OCI-LY7 (cell line): ENCODE measurements at regions not wholly inside any gene's neighbourhood (a gene's known extent, or its start where the extent isn't known, plus 50 kb on each side); places are given as distances from the start of the nearest gene placed in this dataset.

Experiments
- BruUV-seq: library from RNA; stranded (reverse); fragments of 400-500 nt; replicated peaks from 2 replicates; lab custom pipeline; 2021; lab: Mats Ljungman, UMichigan
- CTCF ChIA-PET: fragments of 300-600 bp; sonication (Branson Sonifier 250); formaldehyde crosslinking; loops from one replicate; lab custom pipeline; 2022; ENCODE audit warnings: antibody characterized with exemption; ENCODE audit not compliant: unreplicated experiment; lab: Charles Lee
- POLR2A ChIA-PET: fragments of 300-600 bp; sonication (Branson Sonifier 250); formaldehyde crosslinking; loops from one replicate; lab custom pipeline; 2022; ENCODE audit warnings: antibody characterized with exemption; lab: Charles Lee
- DNase-seq: peaks from one replicate; pipeline ENCODE4 v3.0.0-alpha.2; 2015; ENCODE audit warnings: low spot score
- H2AFZ ChIP-seq: fragments of 200-600 bp; sonication (generic), shearing (Covaris generic); 2 replicates; pipeline ENCODE4 v1.6.1; 2014; ENCODE audit warnings: mild to moderate bottlenecking, antibody characterized with exemption, low read length, moderate library complexity
- H3K27ac ChIP-seq: fragments of 200-600 bp; sonication (generic); 2 replicates; pipeline ENCODE4 v1.5.1; 2014; ENCODE audit warnings: mixed run types, low read depth, mild to moderate bottlenecking, moderate library complexity, low read length, inconsistent platforms; ENCODE audit not compliant: poor library complexity, severe bottlenecking
- H3K36me3 ChIP-seq: fragments of 200-600 bp; sonication (generic); 2 replicates; pipeline ENCODE4 v1.6.1; 2014; ENCODE audit warnings: mild to moderate bottlenecking, antibody characterized with exemption, low read length, moderate library complexity, mixed read lengths; ENCODE audit not compliant: insufficient read depth
- H3K4me1 ChIP-seq: fragments of 200-600 bp; sonication (generic); 2 replicates; pipeline ENCODE4 v1.5.1; 2014; ENCODE audit warnings: mild to moderate bottlenecking, low read length; ENCODE audit not compliant: insufficient read depth, poor library complexity, severe bottlenecking
- H3K4me2 ChIP-seq: fragments of 200-600 bp; sonication (generic); 2 replicates; pipeline ENCODE4 v1.6.1; 2014; ENCODE audit warnings: mild to moderate bottlenecking, low read length
- H3K4me3 ChIP-seq: fragments of 200-600 bp; sonication (generic); 2 replicates; pipeline ENCODE4 v1.5.1; 2014; ENCODE audit warnings: mild to moderate bottlenecking, low read depth, low read length; ENCODE audit not compliant: poor library complexity, severe bottlenecking
- H3K79me2 ChIP-seq: fragments of 200-600 bp; sonication (generic); 2 replicates; pipeline ENCODE4 v1.6.1; 2016; ENCODE audit warnings: low read depth, mild to moderate bottlenecking, low read length, moderate library complexity, mixed read lengths; ENCODE audit not compliant: insufficient read depth
- H3K9me2 ChIP-seq: fragments of 200-600 bp; sonication (generic); 2 replicates; pipeline ENCODE4 v1.6.1; 2016; ENCODE audit warnings: mild to moderate bottlenecking, low read length, mixed read lengths; ENCODE audit not compliant: insufficient read depth
- H3K9me3 ChIP-seq: fragments of 200-600 bp; sonication (generic); 2 replicates; pipeline ENCODE4 v1.6.1; 2014; ENCODE audit warnings: mild to moderate bottlenecking, mixed run types, low read length, mixed read lengths
- H4K20me1 ChIP-seq: fragments of 200-600 bp; sonication (generic); 2 replicates; pipeline ENCODE4 v1.6.1; 2014; ENCODE audit warnings: mild to moderate bottlenecking, antibody characterized with exemption, low read length, moderate library complexity, mixed read lengths; ENCODE audit not compliant: insufficient read depth
- EZH2phosphoT487 ChIP-seq: fragments of 200-600 bp; sonication (generic); IDR thresholded peaks from 2 replicates; pipeline ENCODE4 v1.6.1; 2018; ENCODE audit warnings: low read depth, borderline replicate concordance, mild to moderate bottlenecking, mixed run types, antibody characterized with exemption, low read length, moderate library complexity, mixed read lengths
- intact Hi-C: fragments of 100-400 bp; cut with micrococcal nuclease; formaldehyde crosslinking; loops from one replicate; pipeline ENCODE4 v1.10.0; 2022; ENCODE audit not compliant: unreplicated experiment
- TF ChIP-seq, protein P1 (sequence below): fragments of 200-600 bp; sonication (generic); conservative IDR thresholded peaks from 2 replicates; pipeline ENCODE4 v1.5.1; 2014; ENCODE audit warnings: mild to moderate bottlenecking, antibody characterized with exemption, low read length, moderate library complexity, mixed read lengths

DNA sequence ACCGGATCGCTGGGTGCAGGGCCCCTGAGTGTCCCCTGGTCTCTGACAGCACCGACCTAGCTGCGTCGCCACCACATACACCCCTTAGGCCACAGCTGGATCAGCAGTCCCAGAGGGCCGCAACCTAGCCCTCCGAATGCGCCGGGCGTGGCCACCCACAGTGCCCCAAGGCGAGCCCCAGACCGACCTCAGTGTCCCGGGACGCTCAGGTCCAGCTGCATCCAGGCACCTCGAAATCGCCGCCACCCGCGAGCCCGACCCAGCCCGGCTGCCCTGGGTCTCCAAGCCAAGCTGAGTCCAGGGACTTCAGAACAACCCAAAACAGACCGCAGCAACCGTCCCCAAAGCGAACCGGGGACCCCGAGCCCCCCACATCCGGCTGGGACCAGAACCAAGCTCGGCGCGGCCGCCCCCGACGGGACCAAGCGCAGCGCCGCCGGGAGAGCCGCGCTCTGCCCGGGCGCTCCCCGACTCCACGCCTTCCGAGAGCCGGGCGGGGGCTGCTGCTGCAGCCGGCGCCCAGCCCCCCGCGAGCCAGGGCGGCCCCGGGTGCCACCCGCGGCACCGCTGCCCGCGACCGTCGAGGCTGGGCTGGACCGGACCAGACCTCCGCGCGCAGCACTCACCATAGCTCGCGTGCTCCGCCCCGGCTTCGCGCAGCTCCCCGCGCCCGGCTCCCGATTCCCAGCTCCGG lies 54.6 kb upstream of the ECE1 start:
- peaks cover 36% of the 10 kb centered on the region for H3K4me1 ChIP-seq

DNA sequence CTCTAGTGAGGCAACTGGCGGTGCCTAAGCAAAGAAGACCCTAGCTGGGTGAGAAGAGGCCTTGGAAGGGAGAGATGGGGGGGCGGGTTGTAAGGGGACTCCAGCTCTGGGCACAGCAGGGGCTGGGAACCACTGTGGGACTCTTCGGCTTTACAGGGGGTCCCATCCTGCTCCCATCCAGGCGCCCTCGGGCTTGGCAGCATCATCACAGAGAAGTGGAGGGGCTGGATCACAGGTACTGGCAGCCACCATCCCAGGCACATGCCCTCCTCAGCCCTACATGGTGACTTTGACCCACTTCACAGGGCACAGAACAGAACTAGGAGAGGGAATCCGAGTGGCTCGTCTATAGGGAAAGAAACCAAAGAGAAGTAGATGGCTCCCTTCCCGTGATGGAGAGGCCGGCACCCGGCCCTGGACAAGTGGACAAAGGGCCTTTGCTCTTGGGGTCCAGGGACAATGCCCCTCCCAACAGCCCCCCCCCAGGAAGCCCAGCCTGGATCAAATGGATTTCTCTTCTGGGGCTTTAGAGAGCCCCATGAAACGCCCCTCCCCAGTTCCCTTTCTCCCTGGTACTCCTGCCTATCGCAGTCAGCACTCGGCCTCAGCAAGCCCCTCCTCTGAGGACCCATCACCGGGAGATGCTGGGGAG lies 54.0 kb upstream of the ECE1 start:
- Histone ChIP-seq H3K9me2 (no peaks in the 10 kb centered on the region), H4K20me1 (0 out of 2 replicates have a peak, but pooled peaks cover 5% of the 10 kb centered on the region), H2AFZ (peak overlapping the region; percentile 21; the same call in 1 of the 2 replicates), H3K79me2 (no peaks in the 10 kb centered on the region; the same call in 1 of the 2 replicates), H3K36me3 (no peaks in the 10 kb centered on the region), H3K4me3 (peak overlapping the region; percentile 76), H3K27ac (no peak overlapping the region), H3K4me1 (peaks cover 36% of the 10 kb centered on the region), H3K4me2 (peak overlapping the region; percentile 95), H3K9me3 (no peaks in the 10 kb centered on the region)
- DNase-seq = no peak
- CTCF ChIA-PET = no interaction called here
- BruUV-seq = no TSS peak
- TF ChIP-seq EZH2phosphoT487 = no peak
- TF ChIP-seq, protein P1, sequence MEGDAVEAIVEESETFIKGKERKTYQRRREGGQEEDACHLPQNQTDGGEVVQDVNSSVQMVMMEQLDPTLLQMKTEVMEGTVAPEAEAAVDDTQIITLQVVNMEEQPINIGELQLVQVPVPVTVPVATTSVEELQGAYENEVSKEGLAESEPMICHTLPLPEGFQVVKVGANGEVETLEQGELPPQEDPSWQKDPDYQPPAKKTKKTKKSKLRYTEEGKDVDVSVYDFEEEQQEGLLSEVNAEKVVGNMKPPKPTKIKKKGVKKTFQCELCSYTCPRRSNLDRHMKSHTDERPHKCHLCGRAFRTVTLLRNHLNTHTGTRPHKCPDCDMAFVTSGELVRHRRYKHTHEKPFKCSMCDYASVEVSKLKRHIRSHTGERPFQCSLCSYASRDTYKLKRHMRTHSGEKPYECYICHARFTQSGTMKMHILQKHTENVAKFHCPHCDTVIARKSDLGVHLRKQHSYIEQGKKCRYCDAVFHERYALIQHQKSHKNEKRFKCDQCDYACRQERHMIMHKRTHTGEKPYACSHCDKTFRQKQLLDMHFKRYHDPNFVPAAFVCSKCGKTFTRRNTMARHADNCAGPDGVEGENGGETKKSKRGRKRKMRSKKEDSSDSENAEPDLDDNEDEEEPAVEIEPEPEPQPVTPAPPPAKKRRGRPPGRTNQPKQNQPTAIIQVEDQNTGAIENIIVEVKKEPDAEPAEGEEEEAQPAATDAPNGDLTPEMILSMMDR = no peak
- intact Hi-C loops = no loop called here
- POLR2A ChIA-PET = interaction anchor here (1.1 to 1.7 kb wide), 3 partner anchors 10 to 48 kb away, joined by 3 to 6 read pairs (median 4); no protein-coding TSS in a partner anchor

More for the DNA sequence above, 54.6 kb upstream of the ECE1 start:
- intact Hi-C loops = no loop called here
- no peak for TF ChIP-seq EZH2phosphoT487
- TF ChIP-seq, protein P1 = no peak
- H4K20me1 ChIP-seq = 0 out of 2 replicates have a peak, but pooled peaks cover 5% of the 10 kb centered on the region
- H3K4me2 ChIP-seq = peak overlapping the region; percentile 95
- no peaks in the 10 kb centered on the region for H3K9me3 ChIP-seq
- peak overlapping the region; percentile 76 for H3K4me3 ChIP-seq
- POLR2A ChIA-PET = interaction anchor here (0.6 to 1.7 kb wide), 6 partner anchors 8 to 537 kb away, joined by 3 to 6 read pairs (median 4); no protein-coding TSS in a partner anchor
- no peak overlapping the region for H3K27ac ChIP-seq
- no peak for DNase-seq
- CTCF ChIA-PET = interaction anchor here (0.9 kb wide), 1 partner anchor 75 kb away, joined by 3 read pairs; no protein-coding TSS in a partner anchor
- BruUV-seq = no TSS peak
- H3K79me2 ChIP-seq = no peaks in the 10 kb centered on the region; the same call in 1 of the 2 replicates
- no peaks in the 10 kb centered on the region for H3K9me2 ChIP-seq
- H3K36me3 ChIP-seq = no peaks in the 10 kb centered on the region
- H2AFZ ChIP-seq = peak overlapping the region; percentile 21; the same call in 1 of the 2 replicates
